ENCODE measurements at regions not wholly inside any gene's neighbourhood (a gene's known extent, or its start where the extent isn't known, plus 50 kb on each side); places are given as distances from the start of the nearest gene placed in this dataset.

DNA sequence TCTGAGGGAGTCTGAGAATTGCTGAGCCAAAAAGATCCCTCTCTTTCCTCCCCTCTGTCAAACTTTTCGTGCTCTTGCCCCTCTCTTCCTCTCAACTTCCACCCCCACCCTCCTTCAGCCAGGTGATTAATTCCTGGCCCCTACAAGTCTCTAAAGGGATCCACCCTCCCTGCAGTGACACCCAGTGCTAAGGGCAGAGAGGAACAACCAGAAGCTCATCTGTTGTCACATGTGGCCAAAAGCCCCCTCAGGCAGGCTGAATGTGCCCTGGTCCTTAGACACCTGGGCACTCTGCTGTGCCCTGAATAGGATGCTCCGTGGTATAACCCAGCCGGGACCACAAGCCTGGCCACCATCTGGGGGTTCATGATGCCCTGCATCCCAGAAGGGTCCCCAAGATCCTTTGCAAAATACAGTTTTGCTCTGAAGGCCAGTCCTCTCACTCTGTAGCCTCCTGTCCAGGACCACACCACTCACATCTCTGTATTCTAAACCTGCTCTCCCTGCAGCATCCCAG lies 234.4 kb downstream of the BCL11A start:
- TF ChIP-seq, protein P1, sequence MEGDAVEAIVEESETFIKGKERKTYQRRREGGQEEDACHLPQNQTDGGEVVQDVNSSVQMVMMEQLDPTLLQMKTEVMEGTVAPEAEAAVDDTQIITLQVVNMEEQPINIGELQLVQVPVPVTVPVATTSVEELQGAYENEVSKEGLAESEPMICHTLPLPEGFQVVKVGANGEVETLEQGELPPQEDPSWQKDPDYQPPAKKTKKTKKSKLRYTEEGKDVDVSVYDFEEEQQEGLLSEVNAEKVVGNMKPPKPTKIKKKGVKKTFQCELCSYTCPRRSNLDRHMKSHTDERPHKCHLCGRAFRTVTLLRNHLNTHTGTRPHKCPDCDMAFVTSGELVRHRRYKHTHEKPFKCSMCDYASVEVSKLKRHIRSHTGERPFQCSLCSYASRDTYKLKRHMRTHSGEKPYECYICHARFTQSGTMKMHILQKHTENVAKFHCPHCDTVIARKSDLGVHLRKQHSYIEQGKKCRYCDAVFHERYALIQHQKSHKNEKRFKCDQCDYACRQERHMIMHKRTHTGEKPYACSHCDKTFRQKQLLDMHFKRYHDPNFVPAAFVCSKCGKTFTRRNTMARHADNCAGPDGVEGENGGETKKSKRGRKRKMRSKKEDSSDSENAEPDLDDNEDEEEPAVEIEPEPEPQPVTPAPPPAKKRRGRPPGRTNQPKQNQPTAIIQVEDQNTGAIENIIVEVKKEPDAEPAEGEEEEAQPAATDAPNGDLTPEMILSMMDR (IDR thresholded peaks at IDR 0.05) = no peak
- no peak for TF ChIP-seq EZH2 (IDR thresholded peaks at IDR 0.05; ENCODE audit: borderline replicate concordance, insufficient read depth, low read depth, low read length, poor library complexity, severe bottlenecking)
